Common myeloid progenitor, CD34-positive (primary cell): ENCODE measurements at regions not wholly inside any gene's neighbourhood (a gene's known extent, or its start where the extent isn't known, plus 50 kb on each side); places are given as distances from the start of the nearest gene placed in this dataset.

Source experiments
- CTCF ChIA-PET: fragments of 350-600 bp; sonication (Branson Sonifier 250); formaldehyde crosslinking; loops from one replicate; lab custom pipeline; 2021; ENCODE audit warnings: antibody characterized with exemption; lab: Charles Lee
- POLR2A ChIA-PET: fragments of 350-600 bp; sonication (Branson Sonifier 250); formaldehyde crosslinking; loops from one replicate; lab custom pipeline; 2021; ENCODE audit warnings: antibody characterized with exemption; lab: Charles Lee
- DNase-seq, 3 donors: peaks; one replicate each; pipeline versions ENCODE4 v3.0.0 to v3.0.0-alpha.2; 2013
- H3K27ac ChIP-seq, 2 experiments: 1 replicate in 1 of 2; 2 replicates in 1 of 2; pipeline ENCODE4 v1.7.0; 2013; ENCODE audit warnings: inconsistent platforms in 2 of 2, low read length in 2 of 2, mild to moderate bottlenecking in 2 of 2, low read depth in 1 of 2, moderate library complexity in 1 of 2; ENCODE audit not compliant: severe bottlenecking in 2 of 2, insufficient read depth in 1 of 2, poor library complexity in 1 of 2
- H3K27me3 ChIP-seq, 5 experiments: replicated peaks in 2 of 5; 1 replicate in 3 of 5; 2 replicates in 2 of 5; pipeline versions ENCODE4 v1.6.1 to v1.7.0; 2013; ENCODE audit warnings: low read length in 4 of 5, mild to moderate bottlenecking in 2 of 5, moderate library complexity in 2 of 5, inconsistent platforms in 1 of 5; ENCODE audit not compliant: insufficient read depth in 5 of 5, control insufficient read depth in 4 of 5
- H3K36me3 ChIP-seq, 4 experiments: 1 replicate in 2 of 4; 2 replicates in 2 of 4; pipeline versions ENCODE4 v1.6.1 to v1.7.0; 2013; ENCODE audit warnings: low read length in 3 of 4, control low read depth in 1 of 4, mild to moderate bottlenecking in 1 of 4; ENCODE audit not compliant: control insufficient read depth in 4 of 4, insufficient read depth in 4 of 4
- H3K4me1 ChIP-seq, 4 experiments: 1 replicate in 3 of 4; 2 replicates in 1 of 4; pipeline versions ENCODE4 v1.6.1 to v1.7.1; 2013; ENCODE audit warnings: low read length in 3 of 4, mild to moderate bottlenecking in 3 of 4, control low read depth in 1 of 4, inconsistent platforms in 1 of 4, moderate library complexity in 1 of 4; ENCODE audit not compliant: control insufficient read depth in 4 of 4, insufficient read depth in 4 of 4; ENCODE audit errors: control extremely low read depth in 1 of 4
- H3K4me3 ChIP-seq, 7 experiments: 1 replicate in 4 of 7; 2 replicates in 3 of 7; pipeline versions ENCODE4 v1.5.1 to v1.7.0; 2013; ENCODE audit warnings: mild to moderate bottlenecking in 7 of 7, low read length in 6 of 7, moderate library complexity in 6 of 7, inconsistent platforms in 2 of 7, low read depth in 2 of 7, control low read depth in 1 of 7; ENCODE audit not compliant: insufficient read depth in 4 of 7, control insufficient read depth in 1 of 7; ENCODE audit errors: extremely low read depth in 1 of 7
- H3K9me3 ChIP-seq, 5 experiments: 1 replicate in 4 of 5; 2 replicates in 1 of 5; pipeline versions ENCODE4 v1.6.1 to v1.7.1; 2013; ENCODE audit warnings: low read length in 4 of 5, mild to moderate bottlenecking in 2 of 5, inconsistent platforms in 1 of 5, low read depth in 1 of 5, moderate library complexity in 1 of 5; ENCODE audit not compliant: control insufficient read depth in 4 of 5, insufficient read depth in 2 of 5; ENCODE audit errors: control extremely low read depth in 1 of 5
- WGBS: methylation state at CpG from one replicate; pipeline ENCODE4 v1.1.5; 2013; ENCODE audit not compliant: insufficient coverage; 5-methylcytosine and 5-hydroxymethylcytosine counted together

GRCh38 chr2:222071911-222072310 is 226.9 kb downstream of the PAX3 start:
- Histone ChIP-seq H3K36me3 (no peaks in the 10 kb centered on the region), H3K27ac (no peak overlapping the region), H3K9me3 (peaks cover 0 to 1% (median 0%) of the 10 kb centered on the region in 5 experiments), H3K4me3 (no peak overlapping the region), H3K27me3 (peaks cover 0 to 17% (median 0%) of the 10 kb centered on the region in 5 experiments), H3K4me1 (no peaks in the 10 kb centered on the region)
- POLR2A ChIA-PET, result no interaction called here
- no CpG with 5 or more reads among the region's 2 CpGs for WGBS
- CTCF ChIA-PET, result no interaction called here
- DNase-seq, result no peak

DNA sequence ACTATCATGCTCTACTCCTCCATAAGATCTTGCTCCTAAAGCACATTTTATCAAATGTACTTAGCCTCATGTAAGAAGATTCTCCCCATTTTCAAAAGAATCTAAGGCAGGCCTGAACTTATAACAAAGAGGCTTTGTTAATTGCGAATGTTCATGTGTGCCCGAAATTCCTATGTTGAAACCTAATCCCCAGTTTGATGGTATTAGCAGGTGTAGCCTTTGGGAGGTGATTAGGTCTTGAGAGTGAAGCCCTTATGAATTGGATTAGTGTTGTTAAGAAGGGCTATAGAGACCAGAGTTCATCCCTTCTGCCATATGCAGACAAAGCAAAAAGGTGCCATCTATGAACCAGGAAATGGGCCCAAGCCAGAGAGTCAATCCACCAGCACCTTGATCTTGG is 234.5 kb downstream of the PAX3 start:
- Histone ChIP-seq H3K27ac (no peak overlapping the region), H3K27me3 (peaks cover 5 to 27% (median 7%) of the 10 kb centered on the region in 5 experiments), H3K36me3 (no peaks in the 10 kb centered on the region), H3K4me3 (no peak overlapping the region), H3K4me1 (no peaks in the 10 kb centered on the region), H3K9me3 (no peaks in the 10 kb centered on the region)
- ChIA-PET POLR2A (interaction anchor here (0.6 kb wide), 1 partner anchor 157 kb away, joined by 3 read pairs; no protein-coding TSS in a partner anchor), CTCF (no interaction called here)
- no peak for DNase-seq
- WGBS, result no CpG with 5 or more reads among the region's 2 CpGs

GRCh38 chr2:222058819-222059445 is 239.9 kb downstream of the PAX3 start:
- no peak for DNase-seq
- ChIA-PET POLR2A (no interaction called here), CTCF (interaction anchor here (1.9 kb wide), 1 partner anchor 20 kb away, joined by 10 read pairs; no protein-coding TSS in a partner anchor)
- Histone ChIP-seq H3K4me3 (no peak overlapping the region), H3K27ac (no peak overlapping the region), H3K27me3 (peaks cover 10 to 59% (median 18%) of the 10 kb centered on the region in 5 experiments), H3K36me3 (no peaks in the 10 kb centered on the region), H3K4me1 (no peaks in the 10 kb centered on the region), H3K9me3 (no peaks in the 10 kb centered on the region)
- WGBS, result 93% methylated on average over 2 of the region's 2 CpGs

- CTCF ChIA-PET, result interaction anchor here (1.9 kb wide), 1 partner anchor 19 kb away, joined by 10 read pairs; no protein-coding TSS in a partner anchor
- DNase-seq, result peak in 2 of 3 donors; percentile 13 to 14
These were observed 241.3 kb downstream of the PAX3 start for GRCh38 chr2:222057347-222058073.

GRCh38 chr2:222055328-222055727 is 243.5 kb downstream of the PAX3 start:
- DNase-seq, result no peak
- ChIA-PET CTCF (interaction anchor here (1.9 kb wide), 1 partner anchor 22 kb away, joined by 5 read pairs; no protein-coding TSS in a partner anchor), POLR2A (no interaction called here)
- Histone ChIP-seq H3K4me3 (no peak overlapping the region), H3K9me3 (no peaks in the 10 kb centered on the region), H3K27ac (no peak overlapping the region), H3K27me3 (peaks cover 8 to 68% (median 19%) of the 10 kb centered on the region in 5 experiments), H3K36me3 (no peaks in the 10 kb centered on the region), H3K4me1 (no peaks in the 10 kb centered on the region)
- 9% methylated on average over 1 of the region's 4 CpGs for WGBS

More at GRCh38 chr2:222057347-222058073, 241.3 kb downstream of the PAX3 start:
- POLR2A ChIA-PET, result interaction anchor here (0.6 kb wide), 1 partner anchor 1734 kb away, joined by 4 read pairs; no protein-coding TSS in a partner anchor
- Histone ChIP-seq H3K27ac (no peak overlapping the region), H3K36me3 (no peaks in the 10 kb centered on the region), H3K4me1 (no peaks in the 10 kb centered on the region), H3K27me3 (peaks cover 11 to 71% (median 18%) of the 10 kb centered on the region in 5 experiments), H3K9me3 (no peaks in the 10 kb centered on the region), H3K4me3 (no peak overlapping the region)
- 37% methylated on average over 6 of the region's 6 CpGs for WGBS

DNA sequence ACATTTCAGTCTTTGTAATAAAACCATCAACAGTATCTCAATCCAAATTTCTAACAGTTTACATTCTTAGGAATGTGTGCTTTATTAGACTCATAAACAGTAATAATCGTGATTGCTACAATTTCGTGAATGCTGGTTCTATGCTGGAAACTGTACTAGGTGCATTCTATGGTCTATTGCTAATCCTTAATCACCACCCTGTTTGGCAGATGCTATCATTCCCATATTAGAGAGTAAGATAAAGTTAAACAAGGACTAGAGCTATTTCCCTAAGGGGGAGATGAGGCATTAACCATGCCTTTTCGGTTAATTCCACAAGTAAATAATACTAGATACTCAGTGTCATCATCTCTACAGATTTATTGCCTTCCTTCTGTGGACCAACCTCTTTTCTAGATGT is 244.0 kb downstream of the PAX3 start:
- Histone ChIP-seq H3K27me3 (peaks cover 6 to 68% (median 19%) of the 10 kb centered on the region in 5 experiments), H3K4me3 (no peak overlapping the region), H3K4me1 (no peaks in the 10 kb centered on the region), H3K9me3 (no peaks in the 10 kb centered on the region), H3K27ac (no peak overlapping the region), H3K36me3 (no peaks in the 10 kb centered on the region)
- no peak for DNase-seq
- POLR2A ChIA-PET, result no interaction called here
- 86% methylated on average over 1 of the region's 3 CpGs for WGBS
- CTCF ChIA-PET, result interaction anchor here (0.7 to 1.9 kb wide), 2 partner anchors 23 to 554 kb away, joined by 3 to 5 read pairs; no protein-coding TSS in a partner anchor

DNA sequence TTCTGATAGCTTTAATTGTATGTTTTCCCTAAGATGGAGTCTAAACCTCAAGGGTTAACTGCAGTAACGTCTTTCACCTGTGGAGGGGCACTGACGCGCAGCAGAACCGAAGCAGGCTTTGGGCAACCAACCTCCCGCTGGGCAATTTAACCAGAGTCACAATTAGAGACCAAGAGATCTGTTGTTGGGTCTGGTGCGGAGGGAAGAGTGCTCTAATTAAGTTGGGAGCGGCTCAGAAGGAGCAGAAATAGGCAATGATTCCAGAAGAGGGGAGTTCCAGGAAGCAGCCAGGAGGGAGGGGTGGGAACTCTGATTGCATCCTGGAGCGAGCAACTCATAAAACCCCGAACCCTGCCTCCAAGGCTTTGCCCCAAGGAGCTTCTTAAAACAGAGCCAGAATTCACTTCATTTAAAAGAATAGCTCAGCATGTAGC is 245.8 kb downstream of the PAX3 start:
- peaks cover 6 to 62% (median 18%) of the 10 kb centered on the region in 5 experiments for H3K27me3 ChIP-seq
- no peak overlapping the region for H3K27ac ChIP-seq
- ChIA-PET POLR2A (no interaction called here), CTCF (no interaction called here)
- H3K4me3 ChIP-seq, result no peak overlapping the region
- no peaks in the 10 kb centered on the region for H3K36me3 ChIP-seq
- 5% methylated on average over 7 of the region's 9 CpGs for WGBS
- DNase-seq, result peak in 2 of 3 donors; percentile 6 to 11
- H3K9me3 ChIP-seq, result no peaks in the 10 kb centered on the region
- no peaks in the 10 kb centered on the region for H3K4me1 ChIP-seq
